ENCODE measurements at regions not wholly inside any gene's neighbourhood (a gene's known extent, or its start where the extent isn't known, plus 50 kb on each side); places are given as distances from the start of the nearest gene placed in this dataset.

DNA sequence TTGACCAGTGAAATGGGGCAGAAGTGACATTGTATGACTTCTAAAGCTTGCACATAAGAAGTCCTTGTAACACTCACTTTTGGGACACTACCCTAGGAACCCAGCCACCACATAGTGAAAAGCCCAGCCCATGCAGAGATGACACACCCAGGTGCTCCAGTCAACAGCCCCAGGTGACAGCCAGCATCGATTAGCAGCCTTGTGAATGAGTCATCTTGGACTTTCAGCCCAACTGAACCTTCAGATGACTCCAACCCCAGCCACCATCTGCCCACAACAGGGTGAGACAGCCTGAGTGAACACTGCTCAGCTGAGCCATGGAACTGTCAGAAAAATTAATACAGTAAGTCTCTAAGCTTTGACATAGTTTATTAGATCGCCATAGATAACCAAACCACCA, 458.6 kb downstream of the ZSWIM6 start:
- Histone ChIP-seq H3K9me3 (no peaks in the 10 kb centered on the region), H3K4me3 (ENCODE audit: low read depth in 1 of 2, low read length in 1 of 2) (no peak overlapping the region), H3K4me1 (ENCODE audit: control insufficient read depth in 1 of 2, insufficient read depth in 1 of 2, low read depth in 1 of 2, low read length in 1 of 2) (no peaks in the 10 kb centered on the region), H3K27ac (no peak overlapping the region), H3K36me3 (no peaks in the 10 kb centered on the region), H3K27me3 (no peaks in the 10 kb centered on the region)
- TF ChIP-seq, protein P1, sequence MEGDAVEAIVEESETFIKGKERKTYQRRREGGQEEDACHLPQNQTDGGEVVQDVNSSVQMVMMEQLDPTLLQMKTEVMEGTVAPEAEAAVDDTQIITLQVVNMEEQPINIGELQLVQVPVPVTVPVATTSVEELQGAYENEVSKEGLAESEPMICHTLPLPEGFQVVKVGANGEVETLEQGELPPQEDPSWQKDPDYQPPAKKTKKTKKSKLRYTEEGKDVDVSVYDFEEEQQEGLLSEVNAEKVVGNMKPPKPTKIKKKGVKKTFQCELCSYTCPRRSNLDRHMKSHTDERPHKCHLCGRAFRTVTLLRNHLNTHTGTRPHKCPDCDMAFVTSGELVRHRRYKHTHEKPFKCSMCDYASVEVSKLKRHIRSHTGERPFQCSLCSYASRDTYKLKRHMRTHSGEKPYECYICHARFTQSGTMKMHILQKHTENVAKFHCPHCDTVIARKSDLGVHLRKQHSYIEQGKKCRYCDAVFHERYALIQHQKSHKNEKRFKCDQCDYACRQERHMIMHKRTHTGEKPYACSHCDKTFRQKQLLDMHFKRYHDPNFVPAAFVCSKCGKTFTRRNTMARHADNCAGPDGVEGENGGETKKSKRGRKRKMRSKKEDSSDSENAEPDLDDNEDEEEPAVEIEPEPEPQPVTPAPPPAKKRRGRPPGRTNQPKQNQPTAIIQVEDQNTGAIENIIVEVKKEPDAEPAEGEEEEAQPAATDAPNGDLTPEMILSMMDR (IDR thresholded peaks at IDR 0.05), result no peak

DNA sequence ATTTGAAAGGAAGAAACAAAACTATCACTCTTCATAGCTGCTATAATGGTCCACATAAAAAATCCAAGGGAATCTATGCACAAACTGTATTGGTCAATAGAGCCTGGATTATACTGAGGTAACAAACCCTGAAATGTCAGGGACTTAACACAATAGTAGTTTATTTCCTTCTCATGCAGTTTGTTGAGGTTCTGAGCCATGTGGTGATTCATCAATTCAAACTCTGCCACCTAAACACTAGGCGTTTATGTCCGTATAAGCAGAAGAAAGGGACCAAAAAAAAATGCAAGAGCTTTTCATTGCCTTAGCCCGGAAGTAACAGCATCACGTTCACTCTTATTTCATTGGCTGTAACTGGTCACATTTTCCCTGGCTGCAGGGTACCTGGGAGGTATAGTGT, 464.7 kb downstream of the ZSWIM6 start:
- Histone ChIP-seq H3K27me3 (no peaks in the 10 kb centered on the region), H3K9me3 (no peaks in the 10 kb centered on the region), H3K27ac (no peak overlapping the region), H3K36me3 (no peaks in the 10 kb centered on the region), H3K4me3 (ENCODE audit: low read depth in 1 of 2, low read length in 1 of 2) (no peak overlapping the region), H3K4me1 (ENCODE audit: control insufficient read depth in 1 of 2, insufficient read depth in 1 of 2, low read depth in 1 of 2, low read length in 1 of 2) (no peaks in the 10 kb centered on the region)
- TF ChIP-seq, protein P1 (IDR thresholded peaks at IDR 0.05), result no peak

DNA sequence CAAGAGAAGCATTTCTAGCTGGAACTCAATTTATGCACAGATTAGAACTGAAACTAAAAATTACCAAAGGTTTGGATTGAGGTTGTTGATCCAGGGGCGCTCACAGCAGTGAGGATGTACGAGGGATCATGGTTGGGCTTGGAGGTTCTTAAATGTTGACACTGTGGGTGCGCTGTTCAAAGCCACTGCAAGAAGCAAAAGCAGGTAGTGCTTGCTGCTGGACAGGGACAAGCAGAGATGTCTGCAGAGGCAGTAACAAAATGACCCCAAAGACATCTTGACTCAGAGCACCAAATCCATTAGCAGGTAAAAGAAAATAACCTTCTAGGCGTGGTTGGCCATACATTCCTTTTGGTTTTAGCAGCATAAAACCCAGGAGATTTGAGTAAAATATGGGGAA, 468.4 kb downstream of the ZSWIM6 start:
- Histone ChIP-seq H3K27me3 (no peaks in the 10 kb centered on the region), H3K4me1 (ENCODE audit: control insufficient read depth in 1 of 2, insufficient read depth in 1 of 2, low read depth in 1 of 2, low read length in 1 of 2) (no peaks in the 10 kb centered on the region), H3K36me3 (no peaks in the 10 kb centered on the region), H3K27ac (no peak overlapping the region), H3K9me3 (no peaks in the 10 kb centered on the region), H3K4me3 (ENCODE audit: low read depth in 1 of 2, low read length in 1 of 2) (no peak overlapping the region)
- TF ChIP-seq, protein P1 (IDR thresholded peaks at IDR 0.05), result no peak

DNA sequence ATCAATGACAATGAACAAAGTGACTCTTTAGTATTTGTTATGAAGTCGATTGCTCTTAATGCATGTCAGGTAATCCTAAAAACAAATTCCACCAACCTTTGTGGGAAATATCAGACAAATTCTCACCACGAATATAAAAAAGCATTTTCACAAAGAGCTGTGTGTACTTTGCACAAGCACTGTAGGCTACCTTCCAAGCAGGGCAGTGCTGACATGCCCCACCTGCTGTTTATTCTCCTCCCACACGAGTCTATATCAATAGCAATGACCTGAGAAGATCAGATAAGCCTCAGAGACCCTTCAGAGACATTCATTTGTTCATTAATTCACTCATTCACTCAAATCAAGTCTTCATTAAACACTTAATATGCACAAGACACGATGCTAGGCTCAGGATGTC, 469.1 kb downstream of the ZSWIM6 start:
- Histone ChIP-seq H3K27me3 (no peaks in the 10 kb centered on the region), H3K27ac (no peak overlapping the region), H3K9me3 (no peaks in the 10 kb centered on the region), H3K36me3 (no peaks in the 10 kb centered on the region), H3K4me1 (ENCODE audit: control insufficient read depth in 1 of 2, insufficient read depth in 1 of 2, low read depth in 1 of 2, low read length in 1 of 2) (no peaks in the 10 kb centered on the region), H3K4me3 (ENCODE audit: low read depth in 1 of 2, low read length in 1 of 2) (no peak overlapping the region)
- TF ChIP-seq, protein P1 (IDR thresholded peaks at IDR 0.05), result no peak

DNA sequence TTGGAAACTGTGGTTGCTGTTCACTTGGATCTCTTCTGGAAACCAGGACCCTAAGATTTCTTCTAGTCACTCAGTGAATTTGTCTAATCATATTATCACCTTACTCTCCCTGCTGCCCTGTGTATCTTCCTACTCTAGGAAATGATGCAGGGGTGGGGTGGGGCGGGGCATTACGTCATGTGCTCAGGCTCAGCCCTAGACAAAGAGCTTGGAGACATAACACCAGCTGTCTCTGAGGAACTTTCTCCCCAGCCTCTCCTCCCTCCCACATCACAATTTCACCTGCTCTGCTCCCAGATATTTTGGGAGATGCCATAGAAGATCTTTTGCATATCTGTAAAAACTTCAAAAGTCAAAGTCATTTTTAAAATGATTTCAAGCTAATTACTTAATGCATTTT, 470.4 kb downstream of the ZSWIM6 start:
- Histone ChIP-seq H3K36me3 (no peaks in the 10 kb centered on the region), H3K9me3 (no peaks in the 10 kb centered on the region), H3K27ac (no peak overlapping the region), H3K27me3 (no peaks in the 10 kb centered on the region), H3K4me3 (ENCODE audit: low read depth in 1 of 2, low read length in 1 of 2) (no peak overlapping the region), H3K4me1 (ENCODE audit: control insufficient read depth in 1 of 2, insufficient read depth in 1 of 2, low read depth in 1 of 2, low read length in 1 of 2) (no peaks in the 10 kb centered on the region)
- TF ChIP-seq, protein P1 (IDR thresholded peaks at IDR 0.05), result no peak

DNA sequence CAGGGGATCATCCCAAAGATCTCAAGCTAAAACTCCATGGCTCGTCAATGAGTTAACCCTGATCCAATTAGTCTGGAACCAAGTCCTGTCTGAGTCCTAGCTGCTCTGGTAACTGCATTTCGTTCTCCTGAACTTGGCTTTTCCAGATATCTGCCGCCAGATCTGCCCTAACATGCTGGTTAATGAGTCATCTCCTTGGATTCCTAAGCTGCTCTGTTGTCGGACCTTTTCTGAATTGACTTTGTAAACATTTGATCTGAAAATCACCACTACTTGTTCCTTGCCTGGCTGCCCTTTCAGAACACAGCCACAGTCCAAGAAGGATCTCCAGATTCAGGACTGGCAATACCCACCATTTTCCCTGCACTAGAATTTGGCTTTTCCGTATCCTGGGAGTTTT, 473.0 kb downstream of the ZSWIM6 start:
- no peak overlapping the region for H3K27ac ChIP-seq
- H3K9me3 ChIP-seq, result no peaks in the 10 kb centered on the region
- no peaks in the 10 kb centered on the region for H3K27me3 ChIP-seq
- no peaks in the 10 kb centered on the region for H3K36me3 ChIP-seq
- no peak overlapping the region for H3K4me3 ChIP-seq (ENCODE audit: low read depth in 1 of 2, low read length in 1 of 2)
- TF ChIP-seq, protein P1 (IDR thresholded peaks at IDR 0.05), result no peak
- no peaks in the 10 kb centered on the region for H3K4me1 ChIP-seq (ENCODE audit: control insufficient read depth in 1 of 2, insufficient read depth in 1 of 2, low read depth in 1 of 2, low read length in 1 of 2)

Data from neutrophil (primary cell).